GM19397 (cell line): ENCODE measurements at regions not wholly inside any gene's neighbourhood (a gene's known extent, or its start where the extent isn't known, plus 50 kb on each side); places are given as distances from the start of the nearest gene placed in this dataset.
"Not testable (repeated sequence)": the region's sequence is repeated elsewhere in the genome, so short reads cannot be mapped to it uniquely, and the experiment has no call there.

Source experiments
- ATAC-seq: cut with Tn5 transposase; IDR thresholded peaks from one replicate; pipeline ENCODE4 v1.9.1; 2021; ENCODE audit warnings: mild to moderate bottlenecking, moderate library complexity; ENCODE audit not compliant: unreplicated experiment

DNA sequence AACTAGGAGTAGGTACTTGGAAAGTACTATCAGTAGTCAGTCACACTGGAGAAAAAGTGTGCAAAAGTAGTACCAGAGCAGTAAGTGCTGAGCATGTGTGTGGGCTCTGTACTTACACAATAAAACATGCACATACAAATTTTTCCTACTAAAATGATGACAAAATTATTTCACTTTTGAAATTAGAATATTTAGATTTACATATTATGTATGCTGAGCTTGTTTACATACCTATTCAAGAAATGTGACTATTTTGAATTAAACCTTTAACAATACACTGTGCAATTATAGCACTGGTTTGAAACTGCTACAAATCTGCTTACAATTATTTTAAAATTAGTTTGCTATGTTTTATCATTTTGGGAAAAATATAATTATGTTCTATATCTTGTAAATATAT lies 2781.6 kb upstream of the PCDH20 start:
- ATAC-seq, result no peak

DNA sequence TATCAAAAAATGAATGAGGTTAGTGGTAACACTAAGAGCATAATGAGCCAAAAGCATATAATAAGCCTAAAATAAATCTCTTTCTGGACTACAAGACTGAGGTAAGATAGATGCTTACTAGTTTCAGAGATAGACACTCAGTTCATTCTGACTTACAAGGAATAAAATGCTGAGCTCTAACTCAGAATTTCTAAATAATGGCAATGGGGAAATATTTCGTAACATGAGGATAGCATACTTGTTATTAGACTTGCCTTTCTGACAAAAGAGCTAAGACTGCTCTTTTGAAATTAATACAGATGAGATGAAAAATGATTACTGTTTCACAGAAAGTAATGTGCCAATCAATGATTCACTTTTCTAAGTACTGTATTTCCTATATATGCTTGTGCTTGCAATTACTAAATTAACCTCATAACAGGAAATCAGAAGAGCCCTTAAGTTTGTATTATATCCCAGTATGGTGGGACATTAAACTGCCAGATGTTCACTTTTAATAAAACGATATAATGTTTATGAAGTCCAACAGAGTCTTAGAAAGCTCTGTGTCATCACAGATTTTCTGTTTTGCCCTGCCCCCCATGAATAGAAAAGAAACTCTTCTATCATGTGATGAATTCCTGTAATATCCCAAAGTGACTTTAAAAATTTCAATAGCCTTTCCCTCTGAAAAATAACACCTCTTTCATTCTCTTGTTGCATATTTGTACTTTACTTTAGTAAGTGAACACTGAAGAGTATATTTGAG lies 2771.0 kb upstream of the PCDH20 start:
- no peak for ATAC-seq

GRCh38 chr13:64186071-64186470 lies 2770.4 kb upstream of the PCDH20 start:
- ATAC-seq, result no peak

GRCh38 chr13:64180756-64181155 lies 2765.1 kb upstream of the PCDH20 start:
- no peak for ATAC-seq

DNA sequence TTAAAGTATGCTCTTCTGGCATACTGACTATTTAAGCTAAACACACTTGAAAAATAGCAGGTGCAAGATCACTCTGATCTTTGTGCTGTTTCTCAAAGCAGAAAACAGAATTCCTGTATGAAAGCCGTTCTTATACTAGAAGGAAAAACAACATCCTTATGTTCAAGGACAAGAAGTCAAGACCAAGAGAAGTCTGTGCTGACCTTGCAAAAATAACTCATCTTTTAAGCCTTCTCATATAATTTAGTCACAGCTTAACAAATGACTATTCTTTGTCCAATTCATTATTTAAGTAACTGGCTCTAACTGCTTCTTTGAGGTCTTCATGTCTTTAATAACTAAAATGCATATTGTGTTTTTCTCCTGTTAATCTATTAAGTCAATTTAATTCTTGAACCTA lies 2750.2 kb upstream of the PCDH20 start:
- no peak for ATAC-seq

DNA sequence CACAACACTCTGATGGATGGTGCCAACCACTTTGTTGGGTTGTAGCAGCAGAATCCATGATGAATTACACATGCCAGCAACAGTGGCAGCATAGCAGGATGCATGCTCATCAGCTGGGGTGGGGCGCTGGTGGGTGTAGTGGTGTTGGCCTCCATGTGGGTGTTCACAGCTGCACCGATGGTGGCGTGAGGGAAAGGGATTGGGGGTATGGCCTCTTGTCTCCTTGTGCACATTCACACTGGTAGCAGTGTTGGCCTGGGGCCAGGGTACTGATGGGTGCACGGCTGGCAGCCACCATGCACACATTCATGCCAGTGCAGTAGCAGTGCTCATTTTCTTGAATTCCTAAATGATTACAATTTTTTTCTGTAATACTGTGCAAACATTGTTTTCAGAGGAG lies 2748.8 kb upstream of the PCDH20 start:
- no peak for ATAC-seq

- ATAC-seq, result no peak
Measured at GRCh38 chr13:64160479-64160878, 2744.8 kb upstream of the PCDH20 start.

DNA sequence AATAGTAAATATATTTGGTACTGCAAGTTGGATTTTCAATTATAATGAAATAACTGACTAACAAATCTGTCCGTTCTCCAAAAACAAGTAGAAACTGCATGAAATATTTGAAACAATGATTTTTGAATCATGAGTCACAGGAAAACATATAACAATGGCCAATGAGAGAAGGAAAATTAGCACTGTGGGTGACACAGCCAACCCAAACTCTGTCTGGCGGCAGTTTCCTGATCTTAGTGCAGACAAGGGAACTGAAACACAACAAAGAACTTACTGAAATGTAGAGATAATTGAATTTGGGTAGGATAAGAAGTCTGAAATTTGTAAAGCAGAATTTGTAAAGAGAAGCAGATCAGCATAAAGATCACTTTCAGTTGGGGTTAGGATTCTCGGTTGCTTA lies 2743.3 kb upstream of the PCDH20 start:
- no peak for ATAC-seq

DNA sequence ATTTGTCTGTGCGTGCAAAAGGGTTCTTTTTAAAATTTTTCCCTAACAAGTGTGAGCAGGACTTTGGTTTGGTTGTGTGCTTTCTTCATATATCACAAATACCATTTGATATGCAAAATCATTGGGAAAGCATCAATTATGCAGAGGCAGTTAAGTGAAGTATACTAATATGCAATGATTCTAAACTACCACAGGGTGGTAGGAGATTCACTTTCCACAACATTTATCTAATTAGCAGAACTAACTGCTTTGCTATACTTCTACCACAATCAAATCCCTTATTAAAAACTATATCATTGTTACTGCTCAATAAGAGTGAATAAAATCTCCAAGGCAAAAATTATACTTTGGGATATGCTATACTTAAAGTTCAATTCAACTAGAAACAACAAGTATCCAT lies 2738.9 kb upstream of the PCDH20 start:
- no peak for ATAC-seq

GRCh38 chr13:64130600-64130999 lies 2715.0 kb upstream of the PCDH20 start:
- no peak for ATAC-seq

- ATAC-seq, result no peak
Measured at GRCh38 chr13:64130171-64130570, 2714.5 kb upstream of the PCDH20 start.

GRCh38 chr13:64127856-64128255 lies 2712.2 kb upstream of the PCDH20 start:
- ATAC-seq, result no peak

DNA sequence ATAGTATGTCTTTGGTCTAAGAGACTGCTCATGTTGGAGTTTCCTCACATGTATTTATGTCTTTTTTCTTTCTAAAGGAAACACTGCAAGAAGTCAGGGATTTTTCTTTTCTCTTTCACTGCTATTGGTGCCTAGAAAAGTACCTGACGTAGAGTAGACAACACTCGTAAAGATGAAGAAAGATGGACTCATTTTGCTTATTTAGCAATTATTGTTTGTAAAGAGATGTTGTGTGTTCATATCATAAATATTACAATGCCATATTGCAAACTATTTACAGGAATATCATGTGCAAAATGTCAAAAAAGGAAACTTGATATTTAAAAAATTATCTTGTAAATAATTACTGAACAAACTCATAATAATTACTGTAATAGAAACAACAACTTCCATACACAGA lies 2711.5 kb upstream of the PCDH20 start:
- no peak for ATAC-seq

DNA sequence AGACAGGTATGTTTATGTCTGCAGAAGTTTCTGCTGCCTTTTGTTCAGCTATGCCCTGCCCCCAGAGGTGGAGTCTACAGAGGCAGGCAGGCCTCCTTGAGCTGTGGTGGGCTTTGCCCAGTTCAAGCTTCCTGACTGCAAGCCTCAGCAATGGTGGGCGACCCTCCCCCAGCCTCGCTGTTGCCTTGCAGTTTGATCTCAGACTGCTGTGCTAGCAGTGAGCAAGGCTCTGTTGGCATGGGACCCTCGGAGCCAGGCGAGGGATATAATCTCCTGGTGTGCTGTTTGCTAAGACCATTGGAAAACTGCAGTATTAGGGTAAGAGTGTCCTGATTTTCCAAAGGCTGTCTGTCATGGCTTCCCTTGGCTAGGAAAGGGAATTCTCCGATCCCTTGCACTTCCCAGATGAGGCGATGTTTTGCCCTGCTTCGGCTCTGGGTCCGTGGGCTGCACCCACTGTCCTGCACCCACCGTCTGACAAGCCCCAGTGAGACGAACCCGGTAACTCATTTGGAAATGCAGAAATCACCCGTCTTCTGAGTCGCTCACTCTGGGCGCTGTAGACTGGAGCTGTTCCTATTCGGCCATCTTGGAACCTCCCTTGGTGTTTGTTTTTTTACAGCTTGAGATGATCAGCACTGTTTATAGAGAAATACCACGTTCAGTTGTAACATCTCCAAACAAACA lies 2705.5 kb upstream of the PCDH20 start:
- not testable (repeated sequence) for ATAC-seq

- ATAC-seq, result no peak
Measured at GRCh38 chr13:64099994-64100393, 2684.3 kb upstream of the PCDH20 start.

- ATAC-seq, result no peak
Measured at GRCh38 chr13:64090311-64090710, 2674.7 kb upstream of the PCDH20 start.

DNA sequence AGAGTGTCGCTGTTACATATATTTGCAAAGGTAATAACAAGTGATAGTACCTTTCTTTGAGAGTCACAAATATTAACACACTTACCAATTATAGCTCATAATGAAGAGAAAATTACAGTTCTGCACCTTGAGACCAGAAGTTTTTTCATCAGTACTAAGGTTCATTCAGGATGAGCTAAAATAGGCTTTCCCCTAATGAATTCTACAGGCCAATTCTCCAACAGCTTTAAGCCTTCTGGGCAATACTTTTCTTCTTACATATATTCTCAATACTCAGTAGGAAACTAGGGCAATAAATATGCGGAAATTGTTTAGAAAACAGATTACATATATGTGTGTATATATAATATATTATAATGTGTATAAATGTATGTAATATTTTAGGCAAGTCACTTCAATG lies 2672.8 kb upstream of the PCDH20 start:
- ATAC-seq, result no peak

GRCh38 chr13:64087624-64088023 lies 2672.0 kb upstream of the PCDH20 start:
- ATAC-seq, result no peak

DNA sequence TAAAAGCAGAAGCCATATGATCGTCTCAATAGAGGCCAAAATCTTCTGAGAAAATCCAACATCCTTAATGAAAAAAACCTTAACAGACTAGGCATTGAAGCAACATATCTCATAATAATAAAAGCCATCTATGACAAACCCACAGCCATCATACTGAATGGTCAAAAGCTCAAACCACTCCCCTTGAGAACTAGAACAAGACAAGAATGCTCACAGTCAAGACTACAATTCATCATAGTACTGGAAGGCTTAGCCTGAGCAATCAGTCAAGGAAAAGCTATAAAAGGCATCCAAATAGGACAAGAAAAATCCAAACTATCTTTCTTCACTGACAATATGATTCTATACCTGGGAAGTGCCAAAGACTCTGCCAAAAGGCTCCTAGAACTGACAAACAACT lies 2668.2 kb upstream of the PCDH20 start:
- ATAC-seq, result no peak

DNA sequence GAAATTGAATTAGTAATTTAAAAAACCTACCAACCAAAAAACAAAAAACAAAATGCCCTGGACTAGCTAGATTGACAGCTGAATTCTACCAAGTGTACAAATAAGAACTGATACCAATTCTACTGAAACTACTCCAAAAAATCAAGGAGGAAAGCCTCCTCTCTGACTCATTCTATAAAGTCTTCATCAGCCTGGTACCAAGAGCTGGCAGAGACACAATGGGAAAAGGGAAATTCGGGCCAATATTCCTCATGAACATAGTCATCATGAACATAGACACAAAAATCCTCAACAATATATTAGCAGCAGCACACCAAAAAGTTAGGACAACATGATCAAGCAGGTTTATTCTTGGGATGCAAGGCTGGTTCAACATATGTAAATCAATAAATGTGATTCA lies 2667.7 kb upstream of the PCDH20 start:
- ATAC-seq, result no peak

DNA sequence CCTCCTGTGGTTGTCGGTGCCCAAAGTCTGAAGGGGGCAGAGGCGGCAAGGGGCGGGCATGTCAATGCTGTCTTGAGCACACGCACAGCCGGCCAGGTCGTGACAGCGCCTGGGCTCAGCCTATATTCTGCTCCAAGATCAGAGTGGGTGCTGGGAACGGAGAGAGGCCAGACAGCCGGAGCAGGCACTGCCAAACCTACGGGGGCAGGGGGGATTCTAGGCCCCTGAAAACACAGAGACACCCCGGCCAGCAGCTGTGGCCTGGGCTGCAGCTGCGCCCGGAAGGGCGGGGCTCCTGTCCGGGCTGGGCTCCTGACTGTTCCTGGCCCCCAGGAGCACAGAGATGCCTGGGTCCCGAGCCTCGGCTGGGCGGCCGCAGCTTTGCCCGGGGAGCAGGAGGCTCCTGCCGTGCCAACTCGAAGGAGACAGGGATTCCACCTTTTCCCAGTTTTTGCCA lies 2662.9 kb upstream of the PCDH20 start:
- no peak for ATAC-seq

DNA sequence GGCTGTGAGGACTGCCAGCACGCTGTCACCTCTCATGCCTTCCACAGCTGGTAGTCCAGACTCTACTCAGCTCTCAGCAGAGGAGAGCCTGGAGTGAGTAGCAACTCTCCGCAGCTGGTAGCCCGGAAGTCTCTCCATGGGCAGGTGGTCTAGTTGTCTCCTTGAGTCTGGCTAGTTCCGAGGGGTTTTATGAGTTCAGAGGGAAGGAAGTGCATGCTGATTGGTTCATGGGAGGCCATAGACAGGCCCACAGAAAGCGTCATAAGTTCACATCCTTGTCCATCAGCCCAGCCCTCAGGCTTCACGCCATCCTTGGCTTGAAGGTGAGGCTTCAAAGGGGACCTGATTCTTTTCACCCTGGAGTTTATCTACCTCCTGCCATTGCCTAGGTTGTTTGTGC lies 2662.4 kb upstream of the PCDH20 start:
- no peak for ATAC-seq
